HG03095 (cell line): ENCODE measurements at regions not wholly inside any gene's neighbourhood (a gene's known extent, or its start where the extent isn't known, plus 50 kb on each side); places are given as distances from the start of the nearest gene placed in this dataset.

Source experiments
- ATAC-seq: cut with Tn5 transposase; IDR thresholded peaks from one replicate; pipeline ENCODE4 v1.9.1; 2021; ENCODE audit warnings: moderate library complexity; ENCODE audit not compliant: unreplicated experiment

- ATAC-seq, result no peak
Measured at GRCh38 chr3:84023842-84024241, 934.9 kb upstream of the CADM2 start.

DNA sequence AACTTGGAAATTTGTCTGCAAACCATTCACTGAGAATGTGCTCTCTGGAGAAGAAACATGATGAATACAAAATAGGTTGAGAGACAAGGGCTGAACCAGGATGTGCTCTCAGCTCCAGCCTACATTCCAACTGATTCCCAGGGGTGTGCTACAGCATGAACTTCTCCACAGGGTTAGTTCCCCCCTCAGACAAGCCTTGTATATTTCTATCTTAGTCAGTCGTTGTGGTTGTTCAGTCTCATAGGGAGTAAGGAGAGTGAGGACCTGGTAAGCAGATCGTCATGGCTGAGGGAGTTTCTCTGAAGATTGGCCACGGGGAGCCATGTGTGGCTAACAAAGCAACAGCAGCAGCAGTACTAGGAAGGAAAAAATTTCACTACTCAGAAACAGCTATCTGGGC is 919.7 kb upstream of the CADM2 start:
- no peak for ATAC-seq

DNA sequence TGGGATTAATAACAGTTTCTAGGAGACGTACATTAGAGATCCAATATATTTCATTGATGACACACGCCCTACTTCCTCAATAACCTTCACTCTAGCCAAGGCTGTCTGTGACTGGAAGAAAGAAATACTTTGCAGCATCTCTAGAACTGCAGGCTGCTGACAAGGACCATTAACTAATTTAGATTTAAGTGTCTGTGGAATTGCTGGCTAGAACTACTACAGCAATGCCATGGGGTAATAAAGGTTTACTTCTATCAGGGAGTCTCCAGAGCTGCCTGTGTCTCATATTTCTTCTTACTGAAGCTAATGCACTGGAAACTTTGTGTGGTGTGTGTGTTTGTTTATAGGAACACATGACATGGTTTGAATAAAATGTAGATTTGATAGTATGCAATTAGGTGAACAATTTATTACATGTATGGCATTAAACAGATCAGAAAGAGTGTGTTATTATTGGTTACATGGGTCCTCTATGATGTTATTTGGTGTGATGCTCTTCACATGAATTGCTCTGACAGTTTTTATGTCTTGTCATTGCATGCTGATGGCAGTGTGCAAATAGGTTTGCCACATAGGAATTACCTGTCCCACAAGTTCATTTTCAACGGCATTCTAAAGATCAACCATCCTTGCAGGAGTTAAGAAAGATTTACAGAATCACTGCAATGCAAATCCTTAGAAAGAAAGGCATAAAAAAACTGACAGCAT is 916.2 kb upstream of the CADM2 start:
- ATAC-seq, result no peak

DNA sequence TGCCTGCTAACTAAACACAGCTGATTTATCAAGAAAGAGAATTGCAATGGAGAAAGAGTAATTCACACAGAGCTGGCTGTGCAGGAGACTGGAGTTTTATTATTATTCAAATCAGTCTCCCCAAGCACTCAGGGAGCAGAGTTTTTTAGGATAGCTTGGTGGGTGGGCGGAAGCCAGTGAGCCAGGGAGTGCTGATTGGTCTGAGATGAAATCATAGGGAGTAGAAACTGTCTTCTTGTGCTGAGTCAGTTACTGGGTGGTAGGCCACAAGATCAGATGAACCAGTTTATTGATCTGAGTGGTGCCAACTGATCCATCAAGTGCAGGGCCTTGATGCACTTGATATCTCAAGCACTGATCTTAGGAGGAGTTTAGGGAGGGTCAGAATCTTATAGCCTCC is 891.9 kb upstream of the CADM2 start:
- no peak for ATAC-seq

DNA sequence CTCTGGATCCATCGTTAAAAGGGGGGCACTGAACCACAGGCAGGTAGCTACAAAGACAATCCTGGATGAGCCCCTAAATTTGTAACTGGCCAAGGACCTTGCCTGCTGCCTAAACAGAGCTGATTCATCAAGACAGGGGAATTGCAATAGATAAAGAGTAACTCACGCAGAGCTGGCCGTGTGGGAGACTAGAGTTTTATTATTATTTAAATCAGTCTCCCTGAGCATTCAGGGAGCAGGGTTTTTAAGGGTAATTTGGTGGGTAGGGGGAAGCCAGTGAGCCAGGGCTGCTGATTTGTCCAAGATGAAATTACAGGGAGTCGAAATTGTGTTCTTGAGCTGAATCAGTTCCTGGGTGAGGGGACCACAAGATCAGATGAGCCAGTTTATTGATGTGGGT is 885.1 kb upstream of the CADM2 start:
- ATAC-seq, result no peak

- ATAC-seq, result no peak
Measured at GRCh38 chr3:84074767-84075166, 884.0 kb upstream of the CADM2 start.

DNA sequence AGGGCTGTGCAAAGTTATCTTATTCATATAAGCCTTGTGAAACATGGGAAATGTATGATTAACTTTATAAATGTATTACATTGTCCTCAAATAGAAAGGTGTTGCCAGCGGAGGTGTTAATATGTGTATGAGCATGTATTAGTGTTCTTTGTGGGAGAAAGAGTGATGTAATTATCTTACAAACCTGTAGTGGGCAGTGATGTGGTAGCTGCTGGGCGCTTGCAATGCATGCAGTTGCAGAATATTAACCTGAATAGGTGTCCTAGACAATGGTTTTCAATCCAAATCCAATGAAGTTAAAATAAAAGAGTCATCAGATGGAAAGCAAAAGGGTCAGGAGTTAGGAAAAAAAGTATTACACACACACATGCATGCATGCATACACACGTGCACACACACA is 881.3 kb upstream of the CADM2 start:
- no peak for ATAC-seq

GRCh38 chr3:84082726-84083125 is 876.1 kb upstream of the CADM2 start:
- ATAC-seq, result no peak

DNA sequence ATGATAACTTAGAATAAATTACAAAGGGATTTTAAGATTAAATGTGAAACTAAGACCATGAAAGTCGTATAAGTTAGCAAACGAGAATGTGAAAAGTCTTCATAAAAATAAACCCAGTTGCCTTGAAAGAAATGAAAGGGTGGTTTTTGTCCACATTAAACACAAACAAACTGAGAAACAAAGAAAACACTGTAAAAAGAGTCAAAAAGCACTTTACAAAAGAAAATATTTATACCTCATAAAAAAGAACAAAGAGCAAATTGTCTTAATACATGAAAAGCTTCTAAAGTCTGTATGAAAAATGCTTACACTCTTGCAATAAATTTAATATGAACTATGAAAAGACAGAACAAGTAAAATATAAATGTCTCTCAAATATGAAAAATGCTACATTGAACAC is 865.9 kb upstream of the CADM2 start:
- no peak for ATAC-seq

DNA sequence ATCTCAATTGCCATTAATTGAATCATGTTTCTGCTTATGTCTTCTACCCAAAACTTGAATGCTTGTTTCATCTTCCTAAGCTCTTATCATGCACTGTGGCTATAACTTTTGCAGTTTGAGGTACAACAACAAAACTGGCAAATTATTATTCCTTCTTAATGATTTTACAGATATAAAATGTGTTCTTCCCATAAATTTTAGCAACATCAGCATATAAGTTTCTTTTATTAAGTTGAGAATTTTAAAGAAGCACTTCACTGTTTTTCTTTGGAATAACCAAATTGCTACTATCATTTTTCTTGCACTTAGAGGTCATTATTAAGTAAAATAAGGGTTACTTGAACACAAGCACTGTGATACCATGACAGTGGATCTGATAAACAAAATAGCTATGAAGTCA is 862.6 kb upstream of the CADM2 start:
- no peak for ATAC-seq

DNA sequence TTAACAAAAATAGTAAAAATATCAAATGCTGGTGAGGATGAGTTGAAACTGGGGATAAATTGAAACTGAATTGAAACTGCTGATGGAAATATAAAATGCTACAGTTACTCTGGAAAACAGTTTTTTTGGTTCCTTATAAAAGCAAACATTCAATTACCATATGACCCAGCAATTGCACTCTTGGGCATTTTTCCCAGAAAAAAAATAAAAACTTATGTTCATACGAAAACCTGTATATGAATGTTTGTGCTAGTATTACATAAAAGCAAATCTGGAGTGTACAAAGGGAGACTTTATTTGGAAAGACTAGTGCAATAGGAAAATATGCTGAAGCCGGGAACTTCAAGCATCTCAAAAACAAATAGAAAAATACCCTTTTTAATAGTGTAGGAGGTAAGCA is 857.9 kb upstream of the CADM2 start:
- ATAC-seq, result no peak

DNA sequence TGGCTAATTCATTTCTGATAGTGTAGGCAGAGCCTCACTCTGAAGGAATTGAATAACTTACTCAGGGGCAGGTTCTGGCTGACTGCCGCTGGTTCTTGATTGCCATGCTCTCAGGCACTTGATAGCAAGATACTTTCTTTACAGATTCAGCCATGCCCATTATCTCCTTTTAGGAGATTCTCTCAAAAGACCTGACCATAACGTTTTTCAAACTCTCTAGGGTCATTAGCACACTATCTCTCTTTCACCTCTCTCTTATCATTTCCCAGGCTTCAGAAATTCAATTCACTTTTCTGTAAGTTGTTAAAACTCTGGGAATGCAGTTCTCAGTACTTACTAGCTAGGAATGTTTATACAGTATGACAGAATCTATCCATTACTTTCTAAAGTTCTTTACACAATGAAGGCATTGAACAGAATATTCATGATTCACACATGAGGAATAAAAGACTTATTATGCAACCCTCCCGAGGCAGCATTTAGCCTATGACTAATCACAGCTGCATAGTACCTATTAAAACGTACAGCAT is 850.3 kb upstream of the CADM2 start:
- no peak for ATAC-seq

DNA sequence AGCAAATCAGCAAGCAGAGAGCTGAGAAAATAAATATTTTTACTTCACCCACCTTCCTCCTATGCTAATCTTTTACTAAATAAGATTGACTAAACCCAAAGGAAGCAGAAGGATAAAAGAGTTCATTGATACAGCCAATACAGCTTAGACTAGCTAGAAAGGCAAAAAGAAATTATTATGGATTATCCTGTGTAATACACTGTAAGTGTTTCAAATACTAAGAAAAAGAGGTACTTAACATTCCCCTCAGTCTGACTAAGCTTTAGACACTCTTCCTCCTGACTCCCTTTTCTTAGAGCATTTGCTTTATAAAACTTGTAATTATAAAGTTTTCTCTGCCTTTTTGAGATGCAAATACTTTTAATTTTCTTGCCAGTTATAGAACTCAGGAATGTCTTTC is 848.9 kb upstream of the CADM2 start:
- ATAC-seq, result no peak

GRCh38 chr3:84110787-84111186 is 848.0 kb upstream of the CADM2 start:
- no peak for ATAC-seq

GRCh38 chr3:84125201-84125721 is 833.5 kb upstream of the CADM2 start:
- no peak for ATAC-seq

DNA sequence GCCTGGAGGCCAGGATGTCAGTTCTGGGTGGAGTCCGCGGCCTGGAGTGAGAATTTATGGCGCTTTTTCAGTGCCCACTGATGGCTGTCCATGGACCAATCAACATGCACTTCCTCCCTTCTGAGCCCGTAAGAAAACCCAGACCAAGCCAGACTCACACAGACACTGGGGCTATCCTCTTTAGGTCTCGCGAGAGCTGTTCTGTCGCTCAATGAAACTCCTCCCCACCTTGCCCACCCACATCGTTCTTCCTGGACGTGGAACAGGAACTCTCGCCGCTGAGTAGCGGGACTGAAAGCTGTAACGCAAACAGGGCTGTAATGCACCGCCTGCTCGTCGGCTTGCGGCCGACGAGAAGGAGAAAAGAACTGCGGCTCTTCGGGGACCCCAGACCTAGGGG is 833.0 kb upstream of the CADM2 start:
- ATAC-seq, result no peak

- no peak for ATAC-seq
Measured at GRCh38 chr3:84126160-84126559, 832.6 kb upstream of the CADM2 start.

- no peak for ATAC-seq
Measured at GRCh38 chr3:84128024-84128423, 830.8 kb upstream of the CADM2 start.

GRCh38 chr3:84136425-84136824 is 822.4 kb upstream of the CADM2 start:
- ATAC-seq, result no peak

- ATAC-seq, result no peak
Measured at GRCh38 chr3:84140631-84141030, 818.2 kb upstream of the CADM2 start.

GRCh38 chr3:84141571-84141970 is 817.2 kb upstream of the CADM2 start:
- ATAC-seq, result no peak

DNA sequence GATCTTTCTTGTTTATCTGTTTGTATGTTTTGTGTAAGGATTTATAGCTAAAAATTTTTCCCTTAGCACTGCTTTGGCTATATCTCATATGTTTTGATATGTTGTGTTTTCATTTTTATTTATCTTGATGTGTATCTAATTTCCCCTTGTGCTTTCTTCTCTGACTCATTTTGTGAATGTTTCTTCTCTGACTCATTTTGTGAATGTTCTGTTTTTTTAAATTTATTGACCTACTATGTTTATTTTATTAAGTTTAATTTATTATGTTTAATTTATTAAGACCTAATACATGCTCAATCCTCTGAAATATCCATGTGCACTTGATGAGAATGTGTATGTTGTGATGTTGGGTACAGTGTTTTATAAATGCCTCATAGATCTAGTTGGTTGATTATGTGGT is 793.5 kb upstream of the CADM2 start:
- no peak for ATAC-seq

DNA sequence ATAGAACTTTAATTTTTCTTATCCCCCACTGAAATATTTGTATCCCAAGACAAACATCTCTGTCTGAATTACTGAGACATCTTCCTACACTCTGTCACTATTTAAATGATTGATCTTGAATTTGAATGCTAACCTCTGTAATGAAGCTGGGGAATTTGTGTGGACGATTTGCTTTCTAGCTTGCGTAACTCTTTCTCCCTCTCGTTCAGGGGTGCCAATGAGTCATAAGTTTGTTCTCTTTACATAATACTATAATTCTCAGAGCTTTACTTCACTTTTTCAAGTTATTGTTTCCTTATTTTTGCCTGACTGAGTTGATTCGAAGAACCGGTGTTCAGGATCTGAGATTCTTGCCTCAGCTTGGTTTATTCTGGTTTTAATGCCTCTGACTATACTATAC is 783.3 kb upstream of the CADM2 start:
- ATAC-seq, result no peak
